ENCODE measurements at regions not wholly inside any gene's neighbourhood (a gene's known extent, or its start where the extent isn't known, plus 50 kb on each side); places are given as distances from the start of the nearest gene placed in this dataset.

- TF ChIP-seq CTCF (IDR thresholded peaks at IDR 0.05) (no peak), POLR2AphosphoS5 (IDR thresholded peaks at IDR 0.05) (no peak), POLR2A (IDR thresholded peaks at IDR 0.05; ENCODE audit: low read depth) (no peak), EP300 (IDR thresholded peaks at IDR 0.05) (no peak)
Measured at GRCh38 chr10:116792817-116793216, 50.5 kb upstream of the HSPA12A start.
